ENCODE measurements at regions not wholly inside any gene's neighbourhood (a gene's known extent, or its start where the extent isn't known, plus 50 kb on each side); places are given as distances from the start of the nearest gene placed in this dataset.

DNA sequence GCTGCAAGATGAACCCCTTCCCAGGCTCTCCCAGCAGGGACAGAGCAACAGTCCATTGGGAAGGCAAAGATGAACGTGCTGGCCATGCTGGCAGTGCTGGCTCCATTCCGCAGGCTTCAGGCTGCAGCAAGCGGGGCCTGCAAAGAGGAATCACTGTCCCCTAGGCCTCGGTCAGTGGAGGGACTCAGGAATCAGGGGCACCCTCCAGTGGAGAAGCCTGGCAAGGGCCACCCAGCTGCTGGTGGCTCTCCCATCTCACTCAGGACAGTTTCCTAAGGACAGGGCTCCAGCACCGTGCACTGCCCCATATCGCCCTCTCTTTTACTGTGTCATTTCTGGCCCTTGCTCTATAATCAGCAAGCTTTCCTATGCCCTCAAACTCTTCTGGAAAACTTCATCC is 498.6 kb downstream of the EFNB2 start:
- no peaks in the 10 kb centered on the region for H3K27me3 Mint-ChIP-seq

DNA sequence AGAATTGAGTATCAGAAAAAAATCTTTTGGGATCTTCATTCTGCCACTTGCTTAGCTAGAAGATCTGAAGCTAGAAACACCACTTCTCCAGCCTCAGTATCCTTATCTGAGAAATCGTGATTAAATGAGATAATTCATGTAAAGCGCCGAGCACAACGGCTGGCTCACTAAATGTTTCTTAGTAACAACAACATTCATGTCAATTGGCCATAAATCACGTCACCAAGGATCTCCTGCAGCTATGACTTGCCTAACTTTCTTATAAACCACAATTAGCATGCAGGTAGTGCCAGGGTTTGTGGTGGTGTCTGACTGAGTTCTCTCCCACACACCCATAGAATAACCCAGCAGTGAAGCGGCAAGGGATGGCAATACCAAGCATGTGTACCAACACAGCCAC is 501.3 kb downstream of the EFNB2 start:
- Mint-ChIP-seq H3K4me1 (no peaks in the 10 kb centered on the region), H3K4me3 (no peak overlapping the region), H3K36me3 (no peaks in the 10 kb centered on the region), H3K27ac (no peak overlapping the region), H3K9me3 (peaks cover 0 to 5% (median 0%) of the 10 kb centered on the region in 7 donors), H3K27me3 (no peaks in the 10 kb centered on the region)
- H3K27me3 ChIP-seq (ENCODE audit: control insufficient read depth, insufficient read depth, low read length) = no peaks in the 10 kb centered on the region
- no peaks in the 10 kb centered on the region for H3K36me3 ChIP-seq (ENCODE audit: control insufficient read depth, insufficient read depth, low read length)
- no peaks in the 10 kb centered on the region for H3K4me1 ChIP-seq (ENCODE audit: control insufficient read depth, insufficient read depth, low read length, poor library complexity, severe bottlenecking)
- no peak overlapping the region for H3K4me3 ChIP-seq (ENCODE audit: low read depth, low read length)
- ATAC-seq (ENCODE audit: low read depth in 2 of 2) (no peak), DNase-seq (no peak)
- no peaks in the 10 kb centered on the region for H3K9me3 ChIP-seq (ENCODE audit: control insufficient read depth in 2 of 2, low read length in 2 of 2)
- no peak overlapping the region for H3K27ac ChIP-seq (ENCODE audit: insufficient read depth, low read length, poor library complexity, severe bottlenecking)

More for the DNA sequence above, 498.6 kb downstream of the EFNB2 start:
- Mint-ChIP-seq H3K9me3 (peaks cover 0 to 9% (median 0%) of the 10 kb centered on the region in 7 donors), H3K4me1 (no peaks in the 10 kb centered on the region), H3K27ac (no peak overlapping the region), H3K4me3 (no peak overlapping the region), H3K36me3 (no peaks in the 10 kb centered on the region)
- no peak overlapping the region for H3K4me3 ChIP-seq (ENCODE audit: low read depth, low read length)
- H3K9me3 ChIP-seq (ENCODE audit: control insufficient read depth in 2 of 2, low read length in 2 of 2) = no peaks in the 10 kb centered on the region
- no peaks in the 10 kb centered on the region for H3K4me1 ChIP-seq (ENCODE audit: control insufficient read depth, insufficient read depth, low read length, poor library complexity, severe bottlenecking)
- no peak for DNase-seq
- no peaks in the 10 kb centered on the region for H3K27me3 ChIP-seq (ENCODE audit: control insufficient read depth, insufficient read depth, low read length)
- H3K27ac ChIP-seq (ENCODE audit: insufficient read depth, low read length, poor library complexity, severe bottlenecking) = no peak overlapping the region
- no peak for ATAC-seq (ENCODE audit: low read depth in 2 of 2)
- H3K36me3 ChIP-seq (ENCODE audit: control insufficient read depth, insufficient read depth, low read length) = no peaks in the 10 kb centered on the region

DNA sequence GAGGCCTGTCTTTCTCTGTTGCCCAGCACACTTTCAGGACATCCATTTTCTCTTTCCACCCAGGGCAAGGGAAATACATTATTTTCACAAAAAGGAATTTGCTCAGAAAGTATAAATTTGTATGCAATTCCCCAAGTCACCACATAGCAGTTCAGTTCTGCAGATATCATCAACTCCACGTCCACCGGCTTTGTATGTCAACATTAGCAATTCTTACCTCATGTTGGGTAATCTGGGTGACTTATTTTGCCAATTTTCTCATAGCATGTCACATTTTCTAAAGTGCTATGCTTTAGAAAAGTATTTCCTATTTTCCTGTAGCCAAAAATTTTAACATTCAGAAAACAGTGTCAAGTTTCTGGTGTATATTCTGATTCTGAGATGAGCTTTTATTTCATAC is 501.8 kb downstream of the EFNB2 start:
- peaks cover 0 to 2% (median 0%) of the 10 kb centered on the region in 7 donors for H3K9me3 Mint-ChIP-seq
- Histone ChIP-seq H3K27me3 (ENCODE audit: control insufficient read depth, insufficient read depth, low read length) (no peaks in the 10 kb centered on the region), H3K36me3 (ENCODE audit: control insufficient read depth, insufficient read depth, low read length) (no peaks in the 10 kb centered on the region), H3K9me3 (ENCODE audit: control insufficient read depth in 2 of 2, low read length in 2 of 2) (no peaks in the 10 kb centered on the region), H3K4me3 (ENCODE audit: low read depth, low read length) (no peak overlapping the region), H3K4me1 (ENCODE audit: control insufficient read depth, insufficient read depth, low read length, poor library complexity, severe bottlenecking) (no peaks in the 10 kb centered on the region), H3K27ac (ENCODE audit: insufficient read depth, low read length, poor library complexity, severe bottlenecking) (no peak overlapping the region)
- ATAC-seq (ENCODE audit: low read depth in 2 of 2) = no peak
- no peaks in the 10 kb centered on the region for H3K27me3 Mint-ChIP-seq
- H3K4me3 Mint-ChIP-seq = no peak overlapping the region
- no peaks in the 10 kb centered on the region for H3K4me1 Mint-ChIP-seq
- H3K27ac Mint-ChIP-seq = no peak overlapping the region
- no peaks in the 10 kb centered on the region for H3K36me3 Mint-ChIP-seq
- no peak for DNase-seq

DNA sequence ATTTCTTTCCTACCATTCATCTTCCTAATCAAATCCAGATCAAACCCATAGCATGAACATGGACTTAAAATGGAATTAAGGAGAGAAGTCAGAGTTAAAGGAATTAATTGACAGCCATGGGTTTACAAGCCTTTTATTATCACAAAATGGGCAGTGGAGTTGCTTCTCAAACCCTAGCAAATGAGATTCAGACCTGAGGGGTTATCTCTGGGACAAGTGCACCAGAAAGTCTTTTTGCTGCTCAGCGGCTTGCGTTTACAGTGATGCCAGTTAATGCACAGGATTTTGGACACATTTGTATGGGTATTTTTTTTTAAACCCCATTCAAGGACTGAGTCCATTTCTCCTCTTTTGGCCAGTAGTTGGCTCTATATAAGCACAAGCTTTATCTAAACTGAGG is 503.0 kb downstream of the EFNB2 start:
- Mint-ChIP-seq H3K27me3 (no peaks in the 10 kb centered on the region), H3K4me3 (no peak overlapping the region), H3K9me3 (peaks cover 0 to 10% (median 0%) of the 10 kb centered on the region in 7 donors), H3K36me3 (no peaks in the 10 kb centered on the region), H3K27ac (no peak overlapping the region), H3K4me1 (no peaks in the 10 kb centered on the region)
- Histone ChIP-seq H3K27ac (ENCODE audit: insufficient read depth, low read length, poor library complexity, severe bottlenecking) (no peak overlapping the region), H3K4me3 (ENCODE audit: low read depth, low read length) (no peak overlapping the region), H3K4me1 (ENCODE audit: control insufficient read depth, insufficient read depth, low read length, poor library complexity, severe bottlenecking) (no peaks in the 10 kb centered on the region), H3K27me3 (ENCODE audit: control insufficient read depth, insufficient read depth, low read length) (no peaks in the 10 kb centered on the region), H3K9me3 (ENCODE audit: control insufficient read depth in 2 of 2, low read length in 2 of 2) (no peaks in the 10 kb centered on the region), H3K36me3 (ENCODE audit: control insufficient read depth, insufficient read depth, low read length) (no peaks in the 10 kb centered on the region)
- DNase-seq = no peak
- ATAC-seq (ENCODE audit: low read depth in 2 of 2) = no peak

DNA sequence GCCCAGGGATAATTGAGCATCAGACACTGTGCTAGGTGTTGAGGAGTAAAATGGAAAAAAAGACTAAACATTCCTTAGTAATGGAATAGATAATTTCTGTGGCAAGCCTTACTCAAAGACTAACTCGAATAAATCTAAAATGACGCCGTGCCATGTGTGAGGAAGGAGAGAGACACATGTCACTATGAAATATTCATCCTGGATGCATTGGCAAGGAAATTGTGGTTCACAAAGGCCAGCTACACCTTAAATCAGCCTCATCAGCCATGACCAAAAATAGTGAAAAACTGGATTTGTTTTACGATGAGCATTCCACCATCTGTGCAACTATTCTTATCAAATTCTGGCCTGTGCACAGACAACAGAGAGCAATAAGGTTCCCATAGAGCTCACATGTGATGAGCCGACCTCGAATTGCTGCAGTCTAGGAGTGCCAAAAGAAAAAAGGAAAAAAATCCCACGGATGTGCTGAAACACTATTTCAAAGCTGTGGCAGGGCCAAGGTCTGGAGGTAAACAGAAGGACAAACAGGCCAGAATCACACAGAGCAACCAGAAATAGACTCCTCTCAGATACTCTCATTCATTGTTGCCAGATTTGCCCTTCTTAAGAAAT is 505.7 kb downstream of the EFNB2 start:
- no peak for DNase-seq
- no peaks in the 10 kb centered on the region for H3K36me3 ChIP-seq (ENCODE audit: control insufficient read depth, insufficient read depth, low read length)
- Mint-ChIP-seq H3K36me3 (no peaks in the 10 kb centered on the region), H3K9me3 (peaks cover 0 to 15% (median 0%) of the 10 kb centered on the region in 7 donors), H3K4me3 (no peak overlapping the region), H3K4me1 (no peaks in the 10 kb centered on the region), H3K27ac (no peak overlapping the region), H3K27me3 (no peaks in the 10 kb centered on the region)
- no peak for ATAC-seq (ENCODE audit: low read depth in 2 of 2)
- H3K9me3 ChIP-seq (ENCODE audit: control insufficient read depth in 2 of 2, low read length in 2 of 2) = no peaks in the 10 kb centered on the region
- no peaks in the 10 kb centered on the region for H3K4me1 ChIP-seq (ENCODE audit: control insufficient read depth, insufficient read depth, low read length, poor library complexity, severe bottlenecking)
- no peak overlapping the region for H3K4me3 ChIP-seq (ENCODE audit: low read depth, low read length)
- H3K27me3 ChIP-seq (ENCODE audit: control insufficient read depth, insufficient read depth, low read length) = no peaks in the 10 kb centered on the region
- H3K27ac ChIP-seq (ENCODE audit: insufficient read depth, low read length, poor library complexity, severe bottlenecking) = no peak overlapping the region

DNA sequence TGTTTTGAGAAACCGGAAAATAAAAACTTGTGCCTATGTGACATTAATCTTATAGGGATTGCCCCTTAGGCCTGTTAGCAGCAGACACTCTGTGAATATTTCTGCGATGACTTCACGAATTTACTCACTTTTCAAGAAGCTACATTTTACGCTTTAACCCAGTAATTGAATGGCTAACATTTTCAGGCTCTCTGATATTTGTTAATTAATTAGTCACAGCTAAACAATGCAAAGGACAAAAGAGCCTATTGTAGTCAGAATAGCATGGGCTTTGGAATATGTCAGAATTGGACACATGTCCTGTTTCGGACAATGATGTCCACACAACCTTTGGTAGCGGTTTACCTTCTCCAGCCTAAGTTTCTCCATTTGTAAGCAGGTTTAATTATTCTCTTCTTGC is 506.6 kb downstream of the EFNB2 start:
- Histone ChIP-seq H3K27ac (ENCODE audit: insufficient read depth, low read length, poor library complexity, severe bottlenecking) (no peak overlapping the region), H3K36me3 (ENCODE audit: control insufficient read depth, insufficient read depth, low read length) (no peaks in the 10 kb centered on the region), H3K9me3 (ENCODE audit: control insufficient read depth in 2 of 2, low read length in 2 of 2) (no peaks in the 10 kb centered on the region), H3K27me3 (ENCODE audit: control insufficient read depth, insufficient read depth, low read length) (no peaks in the 10 kb centered on the region), H3K4me1 (ENCODE audit: control insufficient read depth, insufficient read depth, low read length, poor library complexity, severe bottlenecking) (no peaks in the 10 kb centered on the region), H3K4me3 (ENCODE audit: low read depth, low read length) (no peak overlapping the region)
- no peaks in the 10 kb centered on the region for H3K36me3 Mint-ChIP-seq
- H3K4me3 Mint-ChIP-seq = no peak overlapping the region
- H3K27ac Mint-ChIP-seq = no peak overlapping the region
- DNase-seq (no peak), ATAC-seq (ENCODE audit: low read depth in 2 of 2) (no peak)
- no peaks in the 10 kb centered on the region for H3K4me1 Mint-ChIP-seq
- H3K27me3 Mint-ChIP-seq = no peaks in the 10 kb centered on the region
- H3K9me3 Mint-ChIP-seq = peaks cover 0 to 22% (median 0%) of the 10 kb centered on the region in 7 donors

DNA sequence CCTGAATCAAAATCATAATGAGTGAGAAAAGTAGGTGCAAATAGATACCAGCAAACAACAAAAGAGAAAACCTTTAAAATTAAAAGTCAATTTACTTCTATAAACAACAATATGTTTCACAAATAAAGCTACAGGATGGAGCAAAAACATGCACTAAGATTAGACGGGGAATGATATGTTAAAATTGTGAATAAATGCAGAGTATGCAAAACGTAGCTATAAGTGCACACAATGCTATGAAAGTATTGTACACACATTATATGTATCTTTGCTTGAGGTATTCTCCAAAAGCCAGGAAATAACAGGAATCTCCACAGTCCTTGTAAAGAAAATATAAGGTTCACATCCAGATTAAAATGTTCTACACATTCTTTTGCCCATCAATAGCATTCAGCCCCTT is 523.9 kb downstream of the EFNB2 start:
- no peak for DNase-seq
- H3K27me3 Mint-ChIP-seq = no peaks in the 10 kb centered on the region
- H3K36me3 Mint-ChIP-seq = no peaks in the 10 kb centered on the region
- H3K4me1 Mint-ChIP-seq = no peaks in the 10 kb centered on the region
- Histone ChIP-seq H3K27ac (ENCODE audit: insufficient read depth, low read length, poor library complexity, severe bottlenecking) (no peak overlapping the region), H3K9me3 (ENCODE audit: control insufficient read depth in 2 of 2, low read length in 2 of 2) (peaks cover 0 to 2% of the 10 kb centered on the region in 2 experiments), H3K4me3 (ENCODE audit: low read depth, low read length) (no peak overlapping the region), H3K36me3 (ENCODE audit: control insufficient read depth, insufficient read depth, low read length) (no peaks in the 10 kb centered on the region), H3K4me1 (ENCODE audit: control insufficient read depth, insufficient read depth, low read length, poor library complexity, severe bottlenecking) (no peaks in the 10 kb centered on the region), H3K27me3 (ENCODE audit: control insufficient read depth, insufficient read depth, low read length) (no peaks in the 10 kb centered on the region)
- no peak for ATAC-seq (ENCODE audit: low read depth in 2 of 2)
- H3K27ac Mint-ChIP-seq = no peak overlapping the region
- H3K9me3 Mint-ChIP-seq = peaks cover 0 to 9% (median 5%) of the 10 kb centered on the region in 7 donors
- H3K4me3 Mint-ChIP-seq = no peak overlapping the region

DNA sequence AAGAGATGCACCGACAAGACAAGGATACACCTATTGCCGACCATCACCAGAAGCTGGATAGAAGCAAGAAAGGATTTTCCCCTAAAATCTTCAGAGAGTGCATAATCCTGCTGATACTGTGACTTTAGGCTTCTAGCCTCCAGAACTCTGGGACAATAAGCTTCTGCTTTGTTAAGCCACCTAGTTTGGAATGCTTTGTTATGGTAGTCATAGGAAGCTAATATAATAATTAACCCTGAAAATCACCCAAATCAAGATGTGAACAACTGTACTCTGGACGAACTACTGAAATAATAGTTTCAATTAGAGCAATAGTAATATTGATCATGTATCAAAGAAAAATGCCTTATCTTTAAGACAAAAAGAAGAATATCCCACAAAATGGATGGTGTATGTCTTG is 524.6 kb downstream of the EFNB2 start:
- no peaks in the 10 kb centered on the region for H3K36me3 ChIP-seq (ENCODE audit: control insufficient read depth, insufficient read depth, low read length)
- H3K4me3 Mint-ChIP-seq = no peak overlapping the region
- no peak for ATAC-seq (ENCODE audit: low read depth in 2 of 2)

More for the DNA sequence above, 524.6 kb downstream of the EFNB2 start:
- H3K27me3 ChIP-seq (ENCODE audit: control insufficient read depth, insufficient read depth, low read length) = no peaks in the 10 kb centered on the region
- no peaks in the 10 kb centered on the region for H3K4me1 Mint-ChIP-seq
- H3K4me3 ChIP-seq (ENCODE audit: low read depth, low read length) = no peak overlapping the region
- no peaks in the 10 kb centered on the region for H3K4me1 ChIP-seq (ENCODE audit: control insufficient read depth, insufficient read depth, low read length, poor library complexity, severe bottlenecking)
- H3K27ac ChIP-seq (ENCODE audit: insufficient read depth, low read length, poor library complexity, severe bottlenecking) = no peak overlapping the region
- no peak overlapping the region for H3K27ac Mint-ChIP-seq
- H3K9me3 Mint-ChIP-seq = peaks cover 0 to 9% (median 4%) of the 10 kb centered on the region in 7 donors
- no peaks in the 10 kb centered on the region for H3K36me3 Mint-ChIP-seq
- peaks cover 0 to 2% of the 10 kb centered on the region in 2 experiments for H3K9me3 ChIP-seq (ENCODE audit: control insufficient read depth in 2 of 2, low read length in 2 of 2)
- DNase-seq = no peak
- no peaks in the 10 kb centered on the region for H3K27me3 Mint-ChIP-seq

Data from CD4-positive, CD25-positive, alpha-beta regulatory T cell (primary cell).